GM18867 (cell line): ENCODE measurements at regions not wholly inside any gene's neighbourhood (a gene's known extent, or its start where the extent isn't known, plus 50 kb on each side); places are given as distances from the start of the nearest gene placed in this dataset.

Source experiments
- ATAC-seq: cut with Tn5 transposase; IDR thresholded peaks from one replicate; pipeline ENCODE4 v1.9.1; 2021; ENCODE audit warnings: mild to moderate bottlenecking, moderate library complexity; ENCODE audit not compliant: unreplicated experiment

GRCh38 chr17:77358801-77359200 lies 218.0 kb downstream of the SEC14L1 start:
- ATAC-seq = no peak

- no peak for ATAC-seq
Measured at GRCh38 chr17:77359236-77359635, 218.5 kb downstream of the SEC14L1 start.

DNA sequence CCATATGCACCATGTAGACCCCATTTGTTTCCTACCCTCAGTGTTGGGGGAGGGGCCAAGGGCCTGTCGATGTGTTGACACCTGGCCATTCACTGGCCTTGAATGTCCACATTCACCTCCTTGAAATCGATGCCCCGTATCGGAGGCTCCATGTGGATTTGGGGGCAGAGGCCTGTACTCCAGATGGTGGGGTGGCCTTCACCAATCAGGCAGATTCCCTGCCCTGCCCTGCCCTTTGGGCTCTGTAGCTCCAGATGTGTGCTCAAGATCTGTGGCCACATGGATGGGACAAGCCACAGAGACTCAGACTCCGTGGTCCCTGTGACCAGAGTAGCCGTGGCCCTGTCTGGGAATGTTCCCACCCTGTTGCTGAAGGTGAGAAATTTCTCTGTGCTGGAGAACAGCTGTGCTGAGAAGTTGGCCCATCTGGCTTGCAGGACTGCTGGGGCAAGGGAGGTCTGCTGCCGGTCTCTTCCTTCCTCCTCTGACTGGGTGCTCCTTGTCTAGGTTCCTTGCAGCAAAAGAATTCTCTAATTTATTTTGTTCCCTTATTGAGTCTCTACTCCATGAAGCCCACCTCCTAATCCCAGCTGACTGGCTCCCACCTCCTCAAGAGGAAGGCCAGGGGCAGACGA lies 221.3 kb downstream of the SEC14L1 start:
- no peak for ATAC-seq

DNA sequence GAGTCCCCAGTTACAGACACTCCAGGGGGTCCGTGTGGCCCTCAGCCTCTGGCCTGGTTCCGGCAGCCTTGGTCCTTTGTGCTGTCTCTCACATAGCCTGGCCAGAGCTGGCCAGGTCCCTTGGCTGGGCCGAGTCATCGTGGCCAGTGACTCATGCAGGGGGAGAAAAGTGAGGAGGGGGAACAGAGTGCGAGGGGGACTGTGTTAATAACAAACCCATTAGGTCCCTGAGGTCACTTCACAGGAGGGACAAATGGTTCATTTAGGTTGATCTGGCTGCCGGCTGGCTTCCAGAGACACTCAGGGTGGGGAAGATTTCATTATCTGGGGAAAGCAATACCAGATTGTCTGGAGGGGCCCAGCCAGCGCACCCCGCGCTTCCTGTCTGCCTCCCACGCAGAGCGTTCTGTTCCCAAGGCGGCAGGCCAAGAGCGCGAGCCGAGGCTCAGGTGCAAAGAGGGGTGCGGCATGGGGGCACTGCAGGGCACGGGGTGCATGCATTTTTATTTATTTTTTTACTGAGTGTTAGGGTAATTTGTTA lies 223.1 kb downstream of the SEC14L1 start:
- ATAC-seq = no peak

GRCh38 chr17:77364381-77364911 lies 223.7 kb downstream of the SEC14L1 start:
- no peak for ATAC-seq

- ATAC-seq = no peak
Measured at GRCh38 chr17:77364941-77365583, 224.3 kb downstream of the SEC14L1 start.

GRCh38 chr17:77365584-77366186 lies 224.9 kb downstream of the SEC14L1 start:
- no peak for ATAC-seq

DNA sequence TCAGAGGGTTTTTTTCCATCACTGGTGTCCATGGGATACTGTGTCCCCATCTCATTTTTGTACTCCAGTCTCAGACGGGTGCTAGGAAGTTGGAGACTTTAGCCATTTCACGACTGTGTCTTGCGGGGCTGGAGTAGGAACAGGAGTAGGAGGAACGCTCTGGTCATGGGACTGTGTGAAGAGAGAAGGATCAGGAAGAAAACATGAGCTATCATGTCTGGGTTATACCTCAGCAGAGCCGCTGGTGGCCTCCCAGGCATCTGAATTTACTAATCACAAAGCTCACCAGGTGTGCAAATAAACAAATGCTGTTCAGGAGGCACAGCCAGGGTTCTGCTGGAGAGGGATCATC lies 225.4 kb downstream of the SEC14L1 start:
- no peak for ATAC-seq

GRCh38 chr17:77366558-77367245 lies 225.9 kb downstream of the SEC14L1 start:
- no peak for ATAC-seq

GRCh38 chr17:77369544-77369971 lies 228.8 kb downstream of the SEC14L1 start:
- ATAC-seq = no peak

DNA sequence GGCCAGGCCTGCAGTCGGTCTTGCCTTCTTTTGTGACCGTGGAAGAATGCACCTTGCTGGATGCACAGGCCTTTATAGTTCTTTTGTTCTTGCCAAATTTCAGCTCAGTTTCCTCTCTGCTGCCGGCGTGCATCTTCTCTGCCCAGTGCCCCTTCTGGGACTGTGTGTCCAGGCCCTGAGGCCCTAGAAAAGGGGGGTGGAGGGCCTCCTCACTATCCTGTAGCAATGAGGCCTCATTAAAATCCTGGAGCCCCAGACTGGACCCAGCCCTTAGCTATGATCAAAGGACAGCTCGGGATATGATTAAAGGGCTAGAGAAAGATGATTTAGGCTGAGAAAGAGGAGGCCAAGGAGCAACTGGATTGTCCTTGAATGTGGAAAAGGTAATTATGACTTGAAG lies 229.8 kb downstream of the SEC14L1 start:
- no peak for ATAC-seq

DNA sequence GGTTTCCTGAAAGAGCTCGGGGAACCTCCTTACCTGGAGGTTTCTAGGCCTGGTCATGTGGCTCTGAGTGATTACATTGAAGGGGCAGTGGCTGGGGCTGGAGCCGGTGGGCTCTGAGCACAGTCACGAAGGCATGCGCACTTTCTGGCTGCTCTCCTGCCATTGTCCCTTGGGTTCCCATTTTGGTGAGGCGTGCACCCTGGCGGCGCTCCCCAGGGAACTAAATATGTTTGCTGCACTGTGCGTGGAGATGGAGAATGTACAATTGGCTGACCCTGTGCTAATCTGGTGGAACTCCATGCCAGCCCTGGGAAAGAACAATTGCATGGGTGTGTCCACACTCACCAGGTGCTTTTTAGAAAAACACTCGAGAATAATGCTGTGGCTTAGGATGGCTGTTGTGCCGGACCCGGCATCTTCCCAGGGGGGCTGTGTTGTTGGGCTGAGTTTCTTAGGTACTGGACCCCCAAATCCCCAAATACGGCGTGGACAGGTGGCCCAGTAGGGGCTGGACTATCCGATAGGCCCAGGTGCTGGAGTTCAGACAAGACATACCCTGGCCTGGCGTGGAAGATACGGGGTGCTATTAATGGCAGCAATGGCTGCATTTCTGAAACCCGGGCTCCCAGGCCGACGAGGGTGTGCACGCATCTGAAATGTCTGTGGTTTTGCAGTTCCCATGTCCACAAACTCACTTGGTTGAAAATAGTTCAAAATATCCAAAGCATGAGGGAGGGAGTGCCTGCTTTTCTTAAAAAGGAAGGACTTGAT lies 230.5 kb downstream of the SEC14L1 start:
- no peak for ATAC-seq

- ATAC-seq = no peak
Measured at GRCh38 chr17:77371888-77372443, 231.2 kb downstream of the SEC14L1 start.

DNA sequence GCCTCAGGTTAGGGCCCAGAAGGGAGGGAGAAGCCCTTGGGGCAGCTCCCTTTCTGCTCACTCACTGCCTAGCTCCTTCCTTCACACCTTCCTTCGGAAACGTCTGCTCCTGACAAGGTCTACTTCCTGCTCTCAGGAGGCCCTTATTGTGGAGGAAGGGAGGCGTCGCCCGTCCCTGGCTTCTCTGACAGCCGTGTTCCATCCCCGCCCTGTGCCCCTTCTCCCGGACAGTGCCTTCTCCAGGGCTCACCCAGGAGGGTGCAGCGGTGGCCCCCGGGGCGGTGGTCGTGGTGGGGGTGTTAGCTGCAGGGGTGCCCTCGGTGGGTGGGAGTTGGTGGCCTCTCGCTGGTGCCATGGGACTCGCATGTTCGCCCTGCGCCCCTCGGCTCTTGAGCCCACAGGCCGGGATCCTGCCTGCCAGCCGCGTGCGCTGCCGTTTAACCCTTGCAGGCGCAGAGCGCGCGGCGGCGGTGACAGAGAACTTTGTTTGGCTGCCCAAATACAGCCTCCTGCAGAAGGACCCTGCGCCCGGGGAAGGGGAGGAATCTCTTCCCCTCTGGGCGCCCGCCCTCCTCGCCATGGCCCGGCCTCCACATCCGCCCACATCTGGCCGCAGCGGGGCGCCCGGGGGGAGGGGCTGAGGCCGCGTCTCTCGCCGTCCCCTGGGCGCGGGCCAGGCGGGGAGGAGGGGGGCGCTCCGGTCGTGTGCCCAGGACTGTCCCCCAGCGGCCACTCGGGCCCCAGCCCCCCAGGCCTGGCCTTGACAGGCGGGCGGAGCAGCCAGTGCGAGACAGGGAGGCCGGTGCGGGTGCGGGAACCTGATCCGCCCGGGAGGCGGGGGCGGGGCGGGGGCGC lies 231.9 kb downstream of the SEC14L1 start:
- ATAC-seq = no peak

- ATAC-seq = no peak
Measured at GRCh38 chr17:77373299-77374169, 232.8 kb downstream of the SEC14L1 start.

GRCh38 chr17:77374170-77374936 lies 233.6 kb downstream of the SEC14L1 start:
- no peak for ATAC-seq

DNA sequence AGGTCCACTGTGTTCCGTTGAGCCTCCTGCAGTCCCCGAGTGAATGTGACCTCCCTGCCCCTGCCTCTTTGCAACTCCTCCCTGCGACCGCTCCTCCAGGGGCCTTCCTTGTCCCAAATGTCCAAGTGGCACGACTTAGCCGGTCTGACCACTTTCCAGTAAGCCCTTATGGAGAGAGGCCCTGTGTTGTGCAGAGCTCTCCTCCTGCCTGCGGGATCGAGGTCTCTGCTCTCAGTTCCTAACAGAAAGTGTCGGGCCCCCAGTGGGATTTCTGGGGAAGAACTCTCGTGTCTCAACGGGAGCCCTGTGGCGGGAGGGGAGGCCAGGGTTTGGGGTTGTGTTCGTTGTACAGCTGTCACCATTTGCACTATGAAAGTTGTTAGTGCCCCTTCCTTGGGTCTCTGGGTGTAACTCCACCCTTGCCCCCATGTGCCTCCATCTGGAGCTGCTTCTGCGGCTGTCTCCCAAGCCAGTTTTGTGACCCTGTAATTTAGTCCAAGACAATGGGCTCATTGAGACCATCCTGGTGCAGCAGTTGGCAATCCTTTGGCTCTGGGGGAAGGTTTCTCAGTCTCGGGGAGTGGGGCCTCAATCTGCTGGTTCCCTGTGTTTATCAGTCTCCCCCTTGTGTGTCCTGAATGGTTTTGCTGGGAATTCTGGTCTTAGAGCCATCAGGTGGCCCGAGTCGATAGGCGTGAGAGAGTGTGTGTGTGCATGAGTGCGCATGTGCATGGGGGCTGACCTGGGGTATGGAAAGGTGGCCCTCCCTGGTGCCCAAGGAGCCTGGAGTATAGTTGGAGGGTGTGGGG lies 234.5 kb downstream of the SEC14L1 start:
- no peak for ATAC-seq
